Astrocyte of the hippocampus (primary cell): ENCODE measurements at regions not wholly inside any gene's neighbourhood (a gene's known extent, or its start where the extent isn't known, plus 50 kb on each side); places are given as distances from the start of the nearest gene placed in this dataset.

Source experiments
- DNase-seq: peaks from one replicate; pipeline ENCODE4 v3.0.0; 2011; ENCODE audit warnings: low read depth, low spot score

DNA sequence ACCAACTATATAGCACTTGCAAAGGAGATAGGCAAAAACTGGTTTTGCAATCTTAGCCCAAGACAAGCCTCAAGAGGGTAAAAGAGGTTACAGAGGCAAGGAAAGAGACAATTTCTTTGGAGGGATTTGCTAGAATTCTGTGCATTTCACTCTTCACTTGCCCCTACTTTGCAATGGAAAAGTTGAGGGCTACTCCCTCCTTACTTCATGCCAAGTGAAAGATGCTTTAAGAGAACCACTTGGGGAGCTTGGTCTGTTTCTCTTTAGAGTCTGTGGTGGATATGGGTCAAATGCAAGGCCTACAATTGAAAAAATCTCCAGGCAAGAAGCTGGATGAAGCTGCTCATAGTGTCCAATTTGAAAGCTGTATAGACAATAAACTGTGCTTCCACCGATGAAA is 167.7 kb upstream of the DIO2 start:
- no peak for DNase-seq

DNA sequence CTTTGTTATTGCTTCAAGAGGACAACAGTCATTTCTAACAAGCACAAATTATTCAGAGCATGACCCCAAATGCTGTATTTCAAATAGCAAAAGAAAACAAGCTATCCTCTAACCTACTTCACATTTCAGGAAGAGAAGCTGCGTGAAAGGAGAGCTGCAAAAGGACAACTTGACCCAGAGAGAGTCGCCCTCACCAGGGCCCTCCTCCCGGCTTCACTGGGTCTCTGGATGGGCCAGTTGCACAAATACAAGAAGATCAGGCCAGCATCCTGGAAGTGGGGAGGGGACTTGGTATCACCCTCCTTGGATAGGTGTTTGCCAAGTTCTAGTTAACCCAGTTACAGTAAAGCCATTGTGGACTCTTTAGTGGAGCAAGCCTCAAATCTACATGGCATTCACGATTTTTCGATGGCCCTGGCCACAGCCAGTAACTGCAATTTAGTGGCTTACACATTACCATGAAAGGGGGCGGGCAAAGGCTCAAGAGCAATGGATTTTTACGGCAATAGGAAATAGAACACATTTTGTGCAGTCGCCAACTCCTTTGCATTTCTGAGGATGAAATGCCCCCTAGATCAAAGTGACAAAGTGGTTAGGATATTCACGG is 166.9 kb upstream of the DIO2 start:
- peak; percentile 31 for DNase-seq

DNA sequence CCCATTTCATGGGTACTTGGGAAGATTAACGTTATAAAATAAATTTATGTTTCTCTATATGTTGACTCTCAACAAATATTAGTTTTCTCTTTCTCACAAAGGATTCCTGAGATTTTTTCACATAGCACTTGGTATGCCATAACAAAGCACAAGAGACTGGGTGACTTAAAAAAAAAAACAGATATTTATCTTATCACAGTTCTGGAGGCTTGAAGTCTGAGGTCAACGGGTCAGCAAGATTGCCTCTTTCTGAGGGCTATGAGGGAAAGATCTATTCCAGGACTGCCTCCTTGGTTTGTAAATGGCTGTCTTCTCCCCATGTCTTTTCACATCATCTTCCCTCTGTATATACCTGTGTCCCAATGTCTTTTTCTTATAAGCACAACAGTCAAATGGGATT is 153.5 kb upstream of the DIO2 start:
- no peak for DNase-seq

DNA sequence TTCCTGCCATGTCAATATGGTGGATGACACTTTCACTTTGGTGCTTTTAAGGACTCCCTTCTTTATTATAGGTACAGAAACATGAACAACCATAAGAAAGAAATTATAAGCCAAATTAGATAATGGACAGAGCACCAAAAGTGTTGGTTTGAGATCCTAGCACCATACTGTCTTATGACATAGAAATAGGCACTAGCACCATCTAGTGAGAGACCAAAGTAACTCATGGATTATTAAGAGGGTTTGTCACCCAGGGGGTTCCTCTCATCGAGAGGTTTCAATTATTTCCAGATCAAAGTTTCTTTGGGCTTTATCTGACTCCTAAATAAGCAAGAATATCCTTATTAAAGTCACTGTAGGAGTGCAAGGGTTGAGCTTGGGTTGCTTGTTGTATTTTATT is 153.0 kb upstream of the DIO2 start:
- peak; percentile 15 for DNase-seq

DNA sequence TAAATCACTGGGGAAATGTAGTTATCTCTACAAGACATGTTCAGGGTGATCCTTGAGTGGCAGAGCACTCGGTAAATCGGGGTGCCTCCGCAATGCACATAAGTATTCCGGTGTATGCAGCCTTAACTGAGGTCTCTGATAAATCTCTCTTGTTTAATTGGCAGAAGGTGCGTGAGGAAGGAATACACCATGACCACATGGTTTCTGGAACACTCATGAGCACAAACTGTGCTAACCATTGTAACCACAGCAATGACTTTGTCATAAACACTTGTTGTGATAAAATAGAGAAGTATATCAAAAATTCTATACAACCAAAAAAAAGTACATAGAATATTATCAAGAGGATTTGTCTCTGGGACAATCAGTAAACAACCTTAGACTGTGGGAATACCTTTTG is 146.8 kb upstream of the DIO2 start:
- peak; percentile 5 for DNase-seq

DNA sequence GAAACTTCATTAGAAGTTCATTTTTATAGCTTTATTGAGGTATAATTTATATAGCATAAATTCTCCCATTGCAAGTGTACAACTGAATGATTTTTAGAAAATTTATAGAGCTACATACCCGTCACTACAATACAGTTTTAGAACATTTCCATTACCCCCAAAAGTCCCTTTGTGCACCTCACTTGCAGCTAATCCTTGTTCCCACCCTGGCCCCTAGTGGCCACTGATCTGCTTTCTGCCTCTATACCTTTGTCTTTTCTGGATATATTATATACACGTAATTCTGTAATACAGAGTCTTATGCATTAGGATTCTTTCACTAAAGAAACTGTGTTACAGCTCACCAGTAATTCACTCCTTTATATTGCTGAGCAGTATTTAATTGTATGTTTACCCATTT is 145.1 kb upstream of the DIO2 start:
- peak; percentile 28 for DNase-seq

DNA sequence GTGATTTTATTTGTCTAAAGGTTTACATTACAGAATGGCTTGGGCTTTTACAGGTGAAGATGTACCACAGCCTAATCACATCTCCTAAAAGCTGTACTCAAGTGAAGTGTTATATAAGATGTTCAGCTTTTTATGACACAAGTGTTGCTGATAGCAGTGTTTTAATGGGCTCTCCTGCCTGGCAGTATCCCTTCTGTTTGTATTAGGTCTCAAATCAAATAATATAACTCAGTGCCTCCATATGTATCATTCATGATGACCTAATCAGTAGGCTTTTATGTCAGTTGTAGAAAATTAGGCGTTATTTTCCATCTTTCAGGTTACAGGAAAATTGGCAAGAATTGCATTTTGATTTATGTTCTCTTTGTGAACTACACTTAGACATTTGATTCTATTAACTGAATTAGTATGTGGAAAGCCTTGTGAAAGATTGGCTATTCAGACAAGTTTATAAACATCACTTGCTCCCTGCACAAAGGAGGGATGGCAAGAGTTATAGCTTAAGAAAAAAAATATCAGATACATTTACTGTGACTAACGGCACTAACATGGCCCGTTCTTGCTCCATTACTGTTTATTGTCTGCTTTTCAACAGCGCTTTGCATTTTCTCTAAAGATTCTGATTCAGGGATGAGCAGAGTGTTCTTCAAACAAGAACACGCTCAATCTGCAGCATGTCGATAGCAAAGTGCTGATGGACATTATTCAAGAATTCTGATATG is 143.7 kb upstream of the DIO2 start:
- DNase-seq: no peak

DNA sequence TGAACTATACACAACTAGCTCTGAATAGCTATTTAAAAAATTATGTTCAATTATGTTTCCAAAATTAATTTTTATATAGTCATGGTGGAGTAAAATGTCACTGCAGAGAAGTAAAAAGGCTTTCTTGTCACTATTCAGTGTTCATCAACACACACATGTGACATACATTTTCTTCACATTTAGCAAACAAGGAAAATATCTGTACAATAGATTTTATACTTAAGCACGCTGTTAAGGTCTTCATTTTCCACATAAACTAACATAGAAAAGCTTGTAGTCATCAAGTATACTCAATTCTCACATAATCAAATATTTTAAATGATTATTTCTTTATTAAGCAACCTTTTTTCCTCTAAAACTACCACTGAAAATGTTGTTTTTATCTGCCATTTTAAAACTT is 141.2 kb upstream of the DIO2 start:
- DNase-seq: no peak

DNA sequence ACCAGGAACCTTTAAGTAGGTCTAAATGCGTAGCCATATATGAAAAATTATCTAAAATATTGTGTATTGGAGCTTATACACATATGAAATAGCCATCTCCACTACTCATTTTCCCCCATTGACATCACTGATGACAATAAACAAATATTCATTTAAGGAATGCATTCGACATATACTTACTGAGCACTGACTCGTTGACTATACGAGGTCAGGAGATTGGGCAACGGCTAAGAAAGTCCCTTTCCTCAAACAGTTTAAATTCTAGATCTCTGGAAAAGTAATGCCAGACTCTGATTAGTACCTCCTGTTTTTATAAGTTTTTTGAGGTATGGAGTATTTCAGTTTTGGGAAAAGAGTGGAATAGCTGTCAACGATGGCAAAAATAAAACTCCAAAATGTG is 139.4 kb upstream of the DIO2 start:
- no peak for DNase-seq

DNA sequence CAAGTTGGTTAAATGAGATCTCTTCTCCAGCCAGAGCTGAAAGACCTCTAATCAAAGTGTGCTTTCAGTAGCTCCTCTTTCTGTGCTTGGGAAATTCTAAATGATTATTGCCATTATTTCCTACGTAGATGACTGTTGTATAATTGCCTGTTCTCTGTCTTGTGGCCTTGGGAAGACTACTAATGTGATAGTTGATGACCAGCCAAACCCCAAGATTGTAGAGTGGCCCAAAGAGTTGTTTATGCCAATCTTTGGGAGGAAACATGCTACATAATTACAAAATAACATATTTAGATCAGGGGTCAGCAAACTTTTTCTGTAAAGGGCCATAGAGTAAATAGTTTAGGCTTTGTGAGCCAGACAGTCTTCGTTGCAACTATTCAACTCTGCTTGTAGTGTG is 135.1 kb upstream of the DIO2 start:
- no peak for DNase-seq

DNA sequence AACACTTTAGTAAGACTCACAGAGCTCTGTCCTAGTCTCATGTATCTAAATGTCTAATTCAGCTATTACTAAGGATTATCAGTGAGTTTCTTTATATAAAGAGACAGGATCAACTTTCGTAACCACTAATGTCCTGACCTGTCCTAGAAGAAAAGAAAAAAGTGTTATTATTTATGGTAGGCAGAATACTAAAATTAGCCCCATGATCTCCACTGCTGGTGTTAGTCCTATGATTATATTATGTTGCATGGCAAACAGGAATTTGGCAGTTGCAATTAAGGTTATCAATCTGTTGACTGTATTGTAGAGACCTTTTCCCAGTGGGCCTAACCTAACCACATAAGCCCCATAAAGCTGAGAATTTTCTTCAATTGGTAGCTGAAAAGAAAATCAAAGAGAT is 132.9 kb upstream of the DIO2 start:
- DNase-seq: no peak

DNA sequence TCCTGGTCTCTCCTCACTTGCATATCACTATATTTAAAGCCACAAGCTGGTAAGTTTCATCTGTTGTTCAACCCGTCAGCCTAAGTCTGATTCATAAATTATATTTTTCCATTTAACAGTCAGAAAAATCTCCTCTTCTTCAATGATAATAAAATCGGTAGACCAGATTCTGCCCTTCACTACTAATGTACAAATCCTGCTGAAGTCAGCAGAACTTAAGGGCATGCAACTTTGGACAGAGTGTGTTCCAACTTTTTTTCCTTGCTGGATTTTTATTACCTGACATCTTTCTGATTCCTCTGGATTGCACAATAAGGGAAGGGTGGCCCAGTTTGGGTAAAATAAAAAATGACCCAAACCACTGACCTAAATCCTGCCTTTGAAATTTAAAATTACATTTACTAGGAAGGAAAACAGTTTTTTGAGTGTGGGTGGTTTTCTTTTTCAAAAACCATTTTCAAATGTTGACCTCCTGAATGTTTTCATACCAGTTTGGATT is 125.4 kb upstream of the DIO2 start:
- no peak for DNase-seq

DNA sequence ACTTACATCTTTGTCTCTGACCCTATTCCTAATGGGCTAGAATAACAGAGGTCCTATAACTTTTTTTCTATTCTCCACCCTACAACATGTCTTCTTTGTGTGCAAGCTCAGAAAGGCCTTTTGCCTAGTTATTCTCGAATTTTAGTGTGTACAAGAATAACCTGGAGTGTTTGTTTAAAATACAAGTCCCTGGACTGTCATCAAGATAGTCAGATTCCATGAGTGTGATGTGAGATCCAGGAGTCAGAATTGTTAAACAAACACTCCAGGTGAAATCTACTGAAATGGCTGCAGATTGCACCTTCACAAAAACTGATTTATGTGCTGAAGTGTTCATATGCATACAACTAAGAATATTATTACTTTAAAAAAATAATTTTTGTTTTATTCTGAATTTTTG is 114.4 kb upstream of the DIO2 start:
- no peak for DNase-seq

DNA sequence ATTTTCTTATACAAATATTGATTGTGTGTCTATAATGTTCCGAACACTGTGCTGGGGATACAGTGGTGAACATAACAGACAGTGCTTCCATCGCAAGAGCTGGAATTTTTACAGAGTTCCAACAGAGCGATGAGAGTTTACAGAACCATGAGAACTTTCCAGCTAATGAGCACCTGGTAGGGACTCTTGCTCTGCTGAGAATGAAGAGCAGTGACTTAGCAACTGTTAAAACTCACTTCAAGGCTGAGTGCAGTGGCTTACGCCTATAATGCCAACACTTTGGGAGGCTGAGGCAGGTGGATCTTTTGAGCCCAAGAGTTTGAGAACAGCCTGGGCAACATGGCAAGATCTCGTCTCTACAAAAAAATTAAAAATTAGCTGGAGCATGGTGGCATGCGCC is 113.8 kb upstream of the DIO2 start:
- no peak for DNase-seq

DNA sequence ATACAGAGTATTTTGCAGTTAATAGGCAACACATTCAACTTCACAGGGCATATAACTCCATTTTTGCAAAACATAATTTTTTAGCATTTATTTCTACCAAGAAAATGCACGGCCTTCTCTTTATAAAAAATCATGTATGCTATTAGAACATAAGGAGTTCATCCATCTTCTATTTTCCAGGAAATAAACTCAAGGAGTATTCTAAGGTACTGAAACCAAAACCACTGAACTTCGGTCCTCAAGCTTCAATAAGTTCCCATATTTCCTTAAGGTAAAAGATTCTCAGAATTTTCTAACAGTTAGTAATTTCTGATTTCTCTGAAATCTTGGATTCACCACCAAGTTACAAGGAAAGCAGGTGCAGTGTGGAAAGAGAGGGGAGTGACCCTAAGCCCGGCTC is 113.3 kb upstream of the DIO2 start:
- DNase-seq: no peak

DNA sequence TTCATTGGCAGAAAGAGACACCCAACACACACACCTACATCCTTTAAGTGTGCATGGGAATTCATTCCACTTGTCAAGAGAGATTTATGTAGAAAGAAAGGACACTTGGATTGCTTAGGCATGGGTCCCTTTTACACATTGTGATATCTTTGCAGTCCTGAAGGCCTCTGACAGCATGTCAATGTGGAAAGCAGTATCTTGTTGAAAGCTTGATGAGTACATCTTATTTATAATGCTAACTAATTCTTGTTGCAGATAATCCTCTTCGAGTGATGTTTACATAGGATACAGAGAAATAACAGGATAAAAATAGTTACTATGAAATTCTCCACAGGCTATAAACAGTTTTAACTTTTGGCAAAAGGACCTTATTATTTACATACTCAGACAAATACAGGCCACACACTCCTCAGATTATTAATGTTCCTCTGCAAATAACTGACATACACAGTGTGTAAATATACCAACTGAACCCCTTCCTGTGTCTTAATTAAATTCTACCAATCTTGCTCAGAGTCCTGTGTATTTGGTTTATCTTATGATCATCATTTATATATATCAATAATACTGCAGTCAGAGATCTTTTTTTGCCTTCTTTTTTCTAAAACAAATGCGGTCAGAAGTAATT is 111.8 kb upstream of the DIO2 start:
- no peak for DNase-seq

DNA sequence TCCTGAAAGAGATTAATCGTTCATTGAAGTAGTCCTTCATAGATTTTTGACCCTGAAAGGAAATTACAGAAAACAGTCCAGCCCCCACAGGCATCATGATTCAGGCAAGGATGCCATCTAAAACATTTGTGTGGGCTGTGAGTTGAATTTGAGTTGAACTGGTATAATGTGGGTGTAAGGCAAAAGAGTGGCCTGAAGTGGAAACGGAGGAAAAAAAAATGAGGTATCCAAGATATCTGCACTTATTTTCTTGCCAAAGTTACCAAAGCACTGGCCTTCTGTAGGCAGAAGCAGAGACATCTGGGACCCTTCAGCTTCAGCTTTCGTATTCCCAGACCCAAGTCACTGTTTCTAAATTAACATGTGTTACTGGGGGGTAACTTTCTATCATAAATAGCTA is 105.1 kb upstream of the DIO2 start:
- peak; percentile 23 for DNase-seq

DNA sequence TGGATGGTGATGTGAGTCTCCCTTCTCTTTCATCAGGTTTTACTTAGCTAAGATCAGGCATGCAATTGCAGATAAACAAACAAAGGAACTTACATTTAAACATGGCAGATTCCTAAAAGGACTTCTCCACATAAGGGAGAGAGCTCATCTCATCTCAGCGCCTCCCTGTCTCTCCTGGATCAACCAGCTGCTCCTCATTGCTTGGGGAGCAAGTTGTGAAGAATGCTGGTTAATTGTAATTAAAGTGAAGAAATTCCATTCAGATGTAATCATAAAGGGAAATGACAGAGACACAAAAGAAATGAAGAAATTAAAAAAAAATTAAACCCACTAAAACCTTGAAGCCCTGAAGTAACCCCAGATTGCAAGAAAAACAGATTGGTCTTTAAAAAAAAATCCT is 104.4 kb upstream of the DIO2 start:
- DNase-seq: peak; percentile 28

DNA sequence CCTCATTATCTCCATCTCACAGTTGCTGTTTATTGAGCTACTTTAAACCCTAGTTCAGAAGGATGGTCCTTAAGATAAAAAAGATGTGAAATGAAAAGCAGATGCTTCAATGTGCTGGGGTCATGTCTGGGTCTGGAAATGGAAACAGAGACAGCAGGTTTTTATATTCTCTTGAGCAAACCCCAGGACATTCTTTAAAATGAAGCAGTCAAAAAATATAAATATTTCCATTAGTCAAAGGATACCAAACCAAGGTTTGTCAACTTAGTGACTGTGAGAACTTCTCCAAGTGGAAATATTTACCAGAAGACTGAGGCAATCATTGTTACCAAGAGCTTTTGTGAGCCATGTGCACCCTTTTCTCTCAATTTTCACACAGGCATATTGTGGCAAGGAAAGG is 102.5 kb upstream of the DIO2 start:
- DNase-seq: no peak

DNA sequence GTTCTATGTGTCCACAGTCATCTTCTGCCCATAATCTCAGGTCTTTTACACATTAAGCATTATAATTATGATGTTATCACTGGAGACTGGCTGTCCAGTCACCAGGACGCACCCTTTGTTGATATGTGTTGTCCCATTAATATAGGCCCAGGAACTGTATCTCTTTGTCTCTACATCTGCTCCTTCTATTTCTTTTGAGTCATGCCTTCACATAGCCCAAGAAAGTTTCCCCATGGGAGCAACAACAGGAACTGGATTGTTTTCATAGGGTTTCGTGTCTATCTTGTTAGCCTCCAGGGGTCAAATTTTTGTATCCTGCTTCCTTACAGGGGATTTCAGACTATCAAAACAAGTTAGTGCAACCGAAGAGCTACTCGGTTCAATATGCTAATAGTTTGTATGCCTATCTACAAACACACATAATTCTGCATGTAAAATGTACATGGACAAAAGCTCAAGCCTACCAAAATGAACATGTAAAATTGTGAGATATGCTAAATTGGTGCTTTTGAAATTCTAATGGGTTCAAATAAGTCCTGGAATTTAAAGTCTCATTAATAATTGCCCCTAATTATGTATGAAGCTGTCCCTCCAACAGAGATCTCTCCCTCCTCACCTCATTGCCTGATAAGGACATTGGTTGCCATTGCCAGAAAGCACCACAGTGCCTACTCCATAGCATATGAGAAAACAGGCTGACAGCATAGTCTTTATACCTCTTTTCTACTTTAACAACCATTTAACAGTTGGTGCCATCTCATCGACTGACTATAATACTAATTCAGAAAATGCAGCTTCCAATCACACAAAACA is 99.8 kb upstream of the DIO2 start:
- no peak for DNase-seq

DNA sequence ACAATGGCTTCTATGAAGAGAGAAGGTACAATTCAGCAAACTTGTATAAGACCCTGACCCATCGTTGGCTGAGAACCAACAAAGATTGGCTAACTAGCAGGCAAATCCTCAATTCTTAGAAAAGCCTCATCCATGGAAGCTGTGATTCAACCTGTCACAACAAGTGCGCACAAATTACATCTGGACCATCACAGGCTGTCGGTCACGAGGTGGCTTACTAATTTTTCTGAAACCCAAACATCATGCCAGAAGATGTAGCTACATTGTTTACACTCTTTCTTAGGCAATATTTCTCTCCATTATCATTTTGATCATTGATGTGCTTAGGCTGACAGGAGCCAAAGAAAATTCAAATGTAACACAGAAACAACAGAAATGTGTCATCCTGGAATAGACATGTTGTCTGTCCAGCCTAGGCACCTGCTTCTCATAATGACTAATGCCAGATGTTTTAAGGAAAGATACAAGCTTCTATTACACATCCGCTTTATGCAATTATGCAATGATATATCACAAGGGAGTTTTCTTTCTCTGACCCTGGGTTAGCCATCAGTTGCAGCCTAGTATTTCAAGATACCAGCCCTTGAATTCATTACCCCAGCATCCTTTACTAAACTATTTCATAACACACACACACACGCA is 92.9 kb upstream of the DIO2 start:
- DNase-seq: no peak

DNA sequence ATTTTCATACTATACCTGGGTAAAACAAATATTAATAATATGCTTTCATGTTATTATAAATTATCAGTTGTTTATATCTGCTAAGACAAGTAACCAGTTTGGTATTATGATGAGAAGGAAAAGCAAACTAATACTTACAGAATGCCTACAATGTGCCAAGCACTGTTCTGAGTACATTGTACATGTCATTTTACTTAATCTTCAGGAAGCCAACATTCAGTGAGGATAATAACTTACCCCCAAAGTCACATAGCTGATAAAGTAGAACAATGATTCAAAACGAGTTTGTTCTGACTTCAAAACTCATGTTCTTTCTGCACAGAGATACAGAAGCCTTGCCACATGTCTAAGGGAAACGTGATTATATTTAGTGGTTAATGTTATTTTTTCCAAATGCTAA is 89.0 kb upstream of the DIO2 start:
- no peak for DNase-seq
